ENCODE measurements at regions not wholly inside any gene's neighbourhood (a gene's known extent, or its start where the extent isn't known, plus 50 kb on each side); places are given as distances from the start of the nearest gene placed in this dataset.
"Not testable (repeated sequence)": the region's sequence is repeated elsewhere in the genome, so short reads cannot be mapped to it uniquely, and the experiment has no call there.

- DNase-seq (ENCODE audit: low spot score) = no peak
These were observed 126.1 kb downstream of the MYCN start for GRCh38 chr2:16066261-16067036.

GRCh38 chr2:16065272-16066069 is 125.1 kb downstream of the MYCN start:
- DNase-seq (ENCODE audit: low spot score) = not testable (repeated sequence)

GRCh38 chr2:16064745-16065144 is 124.4 kb downstream of the MYCN start:
- no peak for DNase-seq (ENCODE audit: low spot score)

- no peak for DNase-seq (ENCODE audit: low spot score)
These were observed 123.7 kb downstream of the MYCN start for GRCh38 chr2:16063955-16064633.

- no peak for DNase-seq (ENCODE audit: low spot score)
These were observed 123.0 kb downstream of the MYCN start for GRCh38 chr2:16063251-16063850.

GRCh38 chr2:16062471-16063250 is 122.3 kb downstream of the MYCN start:
- DNase-seq (ENCODE audit: low spot score) = no peak

- no peak for DNase-seq (ENCODE audit: low spot score)
These were observed 121.3 kb downstream of the MYCN start for GRCh38 chr2:16061441-16062217.

- no peak for DNase-seq (ENCODE audit: low spot score)
These were observed 120.6 kb downstream of the MYCN start for GRCh38 chr2:16060936-16061338.

- no peak for DNase-seq (ENCODE audit: low spot score)
These were observed 120.0 kb downstream of the MYCN start for GRCh38 chr2:16060125-16060935.

- DNase-seq (ENCODE audit: low spot score) = no peak
These were observed 119.2 kb downstream of the MYCN start for GRCh38 chr2:16059393-16060016.

- DNase-seq (ENCODE audit: low spot score) = no peak
These were observed 118.5 kb downstream of the MYCN start for GRCh38 chr2:16058747-16059358.

GRCh38 chr2:16058256-16058655 is 117.9 kb downstream of the MYCN start:
- DNase-seq (ENCODE audit: low spot score) = no peak

- DNase-seq (ENCODE audit: low spot score) = no peak
These were observed 117.3 kb downstream of the MYCN start for GRCh38 chr2:16057661-16058060.

GRCh38 chr2:16055848-16056580 is 115.7 kb downstream of the MYCN start:
- no peak for DNase-seq (ENCODE audit: low spot score)

GRCh38 chr2:16053437-16054257 is 113.3 kb downstream of the MYCN start:
- DNase-seq (ENCODE audit: low spot score) = no peak

GRCh38 chr2:16052571-16053052 is 112.3 kb downstream of the MYCN start:
- DNase-seq (ENCODE audit: low spot score) = not testable (repeated sequence)

Measured in HuH-7 (cell line).